ENCODE measurements at regions not wholly inside any gene's neighbourhood (a gene's known extent, or its start where the extent isn't known, plus 50 kb on each side); places are given as distances from the start of the nearest gene placed in this dataset.

- TF ChIP-seq, protein P1, sequence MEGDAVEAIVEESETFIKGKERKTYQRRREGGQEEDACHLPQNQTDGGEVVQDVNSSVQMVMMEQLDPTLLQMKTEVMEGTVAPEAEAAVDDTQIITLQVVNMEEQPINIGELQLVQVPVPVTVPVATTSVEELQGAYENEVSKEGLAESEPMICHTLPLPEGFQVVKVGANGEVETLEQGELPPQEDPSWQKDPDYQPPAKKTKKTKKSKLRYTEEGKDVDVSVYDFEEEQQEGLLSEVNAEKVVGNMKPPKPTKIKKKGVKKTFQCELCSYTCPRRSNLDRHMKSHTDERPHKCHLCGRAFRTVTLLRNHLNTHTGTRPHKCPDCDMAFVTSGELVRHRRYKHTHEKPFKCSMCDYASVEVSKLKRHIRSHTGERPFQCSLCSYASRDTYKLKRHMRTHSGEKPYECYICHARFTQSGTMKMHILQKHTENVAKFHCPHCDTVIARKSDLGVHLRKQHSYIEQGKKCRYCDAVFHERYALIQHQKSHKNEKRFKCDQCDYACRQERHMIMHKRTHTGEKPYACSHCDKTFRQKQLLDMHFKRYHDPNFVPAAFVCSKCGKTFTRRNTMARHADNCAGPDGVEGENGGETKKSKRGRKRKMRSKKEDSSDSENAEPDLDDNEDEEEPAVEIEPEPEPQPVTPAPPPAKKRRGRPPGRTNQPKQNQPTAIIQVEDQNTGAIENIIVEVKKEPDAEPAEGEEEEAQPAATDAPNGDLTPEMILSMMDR (IDR thresholded peaks at IDR 0.05; ENCODE audit: low read depth, low read length, missing control alignments): no peak
- no peak overlapping the region for H3K4me3 ChIP-seq (ENCODE audit: low read depth, low read length)
- DNase-seq (ENCODE audit: low read depth): no peak
These were observed 791.7 kb downstream of the REEP3 start for GRCh38 chr10:64312876-64313275.

GRCh38 chr10:64313967-64314366 lies 792.8 kb downstream of the REEP3 start:
- no peak for DNase-seq (ENCODE audit: low read depth)
- TF ChIP-seq, protein P1 (IDR thresholded peaks at IDR 0.05; ENCODE audit: low read depth, low read length, missing control alignments): no peak
- H3K4me3 ChIP-seq (ENCODE audit: low read depth, low read length): no peak overlapping the region

GRCh38 chr10:64316416-64316815 lies 795.2 kb downstream of the REEP3 start:
- no peak for DNase-seq (ENCODE audit: low read depth)
- TF ChIP-seq, protein P1 (IDR thresholded peaks at IDR 0.05; ENCODE audit: low read depth, low read length, missing control alignments): no peak
- no peak overlapping the region for H3K4me3 ChIP-seq (ENCODE audit: low read depth, low read length)

- H3K4me3 ChIP-seq (ENCODE audit: low read depth, low read length): no peak overlapping the region
- TF ChIP-seq, protein P1 (IDR thresholded peaks at IDR 0.05; ENCODE audit: low read depth, low read length, missing control alignments): no peak
- DNase-seq (ENCODE audit: low read depth): no peak
These were observed 795.6 kb downstream of the REEP3 start for GRCh38 chr10:64316833-64317232.

GRCh38 chr10:64320448-64320847 lies 799.2 kb downstream of the REEP3 start:
- no peak for DNase-seq (ENCODE audit: low read depth)
- TF ChIP-seq, protein P1 (IDR thresholded peaks at IDR 0.05; ENCODE audit: low read depth, low read length, missing control alignments): no peak

GRCh38 chr10:64329510-64329909 lies 808.3 kb downstream of the REEP3 start:
- no peak overlapping the region for H3K4me3 ChIP-seq (ENCODE audit: low read depth, low read length)
- TF ChIP-seq, protein P1 (IDR thresholded peaks at IDR 0.05; ENCODE audit: low read depth, low read length, missing control alignments): no peak
- DNase-seq (ENCODE audit: low read depth): no peak

More at GRCh38 chr10:64320448-64320847, 799.2 kb downstream of the REEP3 start:
- no peak overlapping the region for H3K4me3 ChIP-seq (ENCODE audit: low read depth, low read length)

- TF ChIP-seq, protein P1 (IDR thresholded peaks at IDR 0.05; ENCODE audit: low read depth, low read length, missing control alignments): no peak
- H3K4me3 ChIP-seq (ENCODE audit: low read depth, low read length): no peak overlapping the region
- DNase-seq (ENCODE audit: low read depth): no peak
These were observed 811.4 kb downstream of the REEP3 start for GRCh38 chr10:64332551-64332950.

Measured in GM12864 (cell line).